KMS-11 (cell line): ENCODE measurements at regions not wholly inside any gene's neighbourhood (a gene's known extent, or its start where the extent isn't known, plus 50 kb on each side); places are given as distances from the start of the nearest gene placed in this dataset.

Experiments
- H2AFZ ChIP-seq: fragments of 200-600 bp; sonication (generic); 2 replicates; pipeline ENCODE4 v1.6.1; 2016; ENCODE audit warnings: antibody characterized with exemption, mixed run types, low read depth
- H3K27ac ChIP-seq: fragments of 200-600 bp; sonication (generic); 2 replicates; pipeline ENCODE4 v1.6.1; 2016; ENCODE audit warnings: mild to moderate bottlenecking, mixed run types
- H3K27me3 ChIP-seq: fragments of 200-600 bp; sonication (generic); 2 replicates; pipeline ENCODE4 v1.6.1; 2017; ENCODE audit warnings: mild to moderate bottlenecking, low read depth, mixed run types, moderate library complexity; ENCODE audit not compliant: insufficient read depth
- H3K36me3 ChIP-seq: fragments of 200-600 bp; sonication (generic); 2 replicates; pipeline ENCODE4 v1.6.1; 2017; ENCODE audit warnings: mild to moderate bottlenecking, mixed run types; ENCODE audit not compliant: insufficient read depth
- H3K4me1 ChIP-seq: fragments of 200-600 bp; sonication (generic); 2 replicates; pipeline ENCODE4 v1.6.1; 2016; ENCODE audit warnings: mild to moderate bottlenecking, low read depth, mixed run types; ENCODE audit not compliant: poor library complexity, severe bottlenecking
- H3K4me2 ChIP-seq: fragments of 200-600 bp; sonication (generic); 2 replicates; pipeline ENCODE4 v1.7.0; 2016; ENCODE audit warnings: mild to moderate bottlenecking, mixed run types
- H3K4me3 ChIP-seq: fragments of 200-600 bp; sonication (generic); IDR thresholded peaks from 2 replicates; pipeline ENCODE4 v1.6.1; 2017; ENCODE audit warnings: low read depth, low read length, mixed read lengths; ENCODE audit not compliant: insufficient read depth
- H3K79me2 ChIP-seq: fragments of 200-600 bp; sonication (generic); 2 replicates; pipeline ENCODE4 v1.6.1; 2016; ENCODE audit warnings: low read depth, mixed run types; ENCODE audit not compliant: insufficient read depth
- H3K9ac ChIP-seq: fragments of 200-600 bp; sonication (generic); 2 replicates; pipeline ENCODE4 v1.6.1; 2016; ENCODE audit warnings: mild to moderate bottlenecking, mixed run types
- H4K20me1 ChIP-seq: fragments of 200-600 bp; sonication (generic); 2 replicates; pipeline ENCODE4 v1.6.1; 2016; ENCODE audit warnings: mild to moderate bottlenecking, mixed run types; ENCODE audit not compliant: insufficient read depth
- TF ChIP-seq, protein P1 (sequence below): fragments of 200-600 bp; sonication (generic); conservative IDR thresholded peaks from 2 replicates; pipeline ENCODE4 v1.6.1; 2017; ENCODE audit warnings: low read depth, mild to moderate bottlenecking, antibody characterized with exemption, low read length, moderate library complexity, mixed read lengths

DNA sequence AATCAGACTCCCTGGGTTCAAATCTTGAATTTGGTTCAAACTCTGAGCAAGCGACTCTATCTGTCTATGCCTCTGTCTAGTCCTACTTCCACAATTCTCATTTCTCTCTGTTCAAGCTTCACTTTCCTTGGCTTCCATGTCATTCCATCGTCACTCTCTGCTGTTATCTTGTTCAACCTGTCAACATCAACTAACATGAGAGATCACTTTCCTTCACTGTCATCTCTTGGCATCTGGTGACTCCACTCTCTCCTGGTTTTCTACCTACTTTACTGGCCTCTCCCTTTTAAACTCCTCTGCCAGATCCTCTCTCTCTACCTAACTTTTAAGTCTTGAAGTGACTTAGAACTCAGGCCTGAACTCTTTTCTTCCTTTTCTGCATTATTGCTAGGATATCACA, 240.2 kb downstream of the BCAT1 start:
- no peak overlapping the region for H3K9ac ChIP-seq
- H2AFZ ChIP-seq = no peak overlapping the region
- H3K36me3 ChIP-seq = no peaks in the 10 kb centered on the region
- H3K79me2 ChIP-seq = no peaks in the 10 kb centered on the region
- TF ChIP-seq, protein P1, sequence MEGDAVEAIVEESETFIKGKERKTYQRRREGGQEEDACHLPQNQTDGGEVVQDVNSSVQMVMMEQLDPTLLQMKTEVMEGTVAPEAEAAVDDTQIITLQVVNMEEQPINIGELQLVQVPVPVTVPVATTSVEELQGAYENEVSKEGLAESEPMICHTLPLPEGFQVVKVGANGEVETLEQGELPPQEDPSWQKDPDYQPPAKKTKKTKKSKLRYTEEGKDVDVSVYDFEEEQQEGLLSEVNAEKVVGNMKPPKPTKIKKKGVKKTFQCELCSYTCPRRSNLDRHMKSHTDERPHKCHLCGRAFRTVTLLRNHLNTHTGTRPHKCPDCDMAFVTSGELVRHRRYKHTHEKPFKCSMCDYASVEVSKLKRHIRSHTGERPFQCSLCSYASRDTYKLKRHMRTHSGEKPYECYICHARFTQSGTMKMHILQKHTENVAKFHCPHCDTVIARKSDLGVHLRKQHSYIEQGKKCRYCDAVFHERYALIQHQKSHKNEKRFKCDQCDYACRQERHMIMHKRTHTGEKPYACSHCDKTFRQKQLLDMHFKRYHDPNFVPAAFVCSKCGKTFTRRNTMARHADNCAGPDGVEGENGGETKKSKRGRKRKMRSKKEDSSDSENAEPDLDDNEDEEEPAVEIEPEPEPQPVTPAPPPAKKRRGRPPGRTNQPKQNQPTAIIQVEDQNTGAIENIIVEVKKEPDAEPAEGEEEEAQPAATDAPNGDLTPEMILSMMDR = no peak
- no peak overlapping the region for H3K4me2 ChIP-seq
- H3K27me3 ChIP-seq = no peaks in the 10 kb centered on the region
- no peak overlapping the region for H3K27ac ChIP-seq
- peaks cover 22% of the 10 kb centered on the region for H3K4me1 ChIP-seq
- no peak overlapping the region for H3K4me3 ChIP-seq
- H4K20me1 ChIP-seq = no peaks in the 10 kb centered on the region

- H3K4me2 ChIP-seq = no peak overlapping the region
- H3K27me3 ChIP-seq = no peaks in the 10 kb centered on the region
- no peaks in the 10 kb centered on the region for H4K20me1 ChIP-seq
- H3K9ac ChIP-seq = no peak overlapping the region
- peaks cover 22% of the 10 kb centered on the region for H3K4me1 ChIP-seq
- no peak overlapping the region for H3K27ac ChIP-seq
- H3K36me3 ChIP-seq = no peaks in the 10 kb centered on the region
- no peak overlapping the region for H3K4me3 ChIP-seq
- no peaks in the 10 kb centered on the region for H3K79me2 ChIP-seq
- H2AFZ ChIP-seq = no peak overlapping the region
- TF ChIP-seq, protein P1 = no peak
Observed at GRCh38 chr12:24708043-24708442, 240.9 kb downstream of the BCAT1 start.

DNA sequence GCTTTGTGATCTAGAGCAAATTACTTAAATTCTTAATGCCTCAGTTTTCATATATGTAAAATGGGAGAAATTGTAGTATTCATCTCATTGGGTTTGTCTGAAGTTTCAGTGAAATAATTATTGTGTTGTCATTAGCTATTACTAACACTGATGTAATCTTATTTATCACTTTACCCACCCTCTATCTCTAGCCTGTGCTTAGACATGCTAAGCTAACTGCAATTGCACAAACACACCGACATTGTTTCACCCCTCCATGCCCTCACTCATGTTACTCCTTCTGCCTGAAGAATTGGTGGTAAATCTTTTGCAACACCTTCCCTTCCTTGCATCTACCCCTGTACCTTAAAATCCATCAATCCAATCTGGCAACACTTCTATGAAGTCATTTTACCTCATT, 241.6 kb downstream of the BCAT1 start:
- H3K79me2 ChIP-seq = no peaks in the 10 kb centered on the region
- no peaks in the 10 kb centered on the region for H3K36me3 ChIP-seq
- no peak overlapping the region for H2AFZ ChIP-seq
- no peaks in the 10 kb centered on the region for H4K20me1 ChIP-seq
- no peak overlapping the region for H3K4me3 ChIP-seq
- H3K27ac ChIP-seq = no peak overlapping the region
- TF ChIP-seq, protein P1 = no peak
- H3K4me1 ChIP-seq = peaks cover 22% of the 10 kb centered on the region
- H3K27me3 ChIP-seq = no peaks in the 10 kb centered on the region
- H3K4me2 ChIP-seq = no peak overlapping the region
- H3K9ac ChIP-seq = no peak overlapping the region

- TF ChIP-seq, protein P1 = no peak
- Histone ChIP-seq H3K36me3 (no peaks in the 10 kb centered on the region), H3K9ac (no peak overlapping the region), H3K4me3 (no peak overlapping the region), H2AFZ (no peak overlapping the region), H3K27ac (no peak overlapping the region; the same call in 1 of the 2 replicates), H3K4me1 (peaks cover 22% of the 10 kb centered on the region), H3K27me3 (no peaks in the 10 kb centered on the region), H3K79me2 (no peaks in the 10 kb centered on the region), H3K4me2 (peak overlapping the region; percentile 49; the same call in 1 of the 2 replicates), H4K20me1 (no peaks in the 10 kb centered on the region)
Observed at GRCh38 chr12:24705741-24706358, 243.1 kb downstream of the BCAT1 start.
